ENCODE measurements at regions not wholly inside any gene's neighbourhood (a gene's known extent, or its start where the extent isn't known, plus 50 kb on each side); places are given as distances from the start of the nearest gene placed in this dataset.

GRCh38 chr4:137762591-137762990 lies 230.3 kb upstream of the PCDH18 start:
- TF ChIP-seq, protein P1, sequence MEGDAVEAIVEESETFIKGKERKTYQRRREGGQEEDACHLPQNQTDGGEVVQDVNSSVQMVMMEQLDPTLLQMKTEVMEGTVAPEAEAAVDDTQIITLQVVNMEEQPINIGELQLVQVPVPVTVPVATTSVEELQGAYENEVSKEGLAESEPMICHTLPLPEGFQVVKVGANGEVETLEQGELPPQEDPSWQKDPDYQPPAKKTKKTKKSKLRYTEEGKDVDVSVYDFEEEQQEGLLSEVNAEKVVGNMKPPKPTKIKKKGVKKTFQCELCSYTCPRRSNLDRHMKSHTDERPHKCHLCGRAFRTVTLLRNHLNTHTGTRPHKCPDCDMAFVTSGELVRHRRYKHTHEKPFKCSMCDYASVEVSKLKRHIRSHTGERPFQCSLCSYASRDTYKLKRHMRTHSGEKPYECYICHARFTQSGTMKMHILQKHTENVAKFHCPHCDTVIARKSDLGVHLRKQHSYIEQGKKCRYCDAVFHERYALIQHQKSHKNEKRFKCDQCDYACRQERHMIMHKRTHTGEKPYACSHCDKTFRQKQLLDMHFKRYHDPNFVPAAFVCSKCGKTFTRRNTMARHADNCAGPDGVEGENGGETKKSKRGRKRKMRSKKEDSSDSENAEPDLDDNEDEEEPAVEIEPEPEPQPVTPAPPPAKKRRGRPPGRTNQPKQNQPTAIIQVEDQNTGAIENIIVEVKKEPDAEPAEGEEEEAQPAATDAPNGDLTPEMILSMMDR (conservative IDR thresholded peaks at IDR 0.05; ENCODE audit: low read depth), result no peak
- H3K27ac ChIP-seq, result no peak overlapping the region
- no peak for DNase-seq (ENCODE audit: low spot score)
- ChIA-PET POLR2A (ENCODE audit: low non-redundant PET) (no interaction called here), CTCF (no interaction called here)

DNA sequence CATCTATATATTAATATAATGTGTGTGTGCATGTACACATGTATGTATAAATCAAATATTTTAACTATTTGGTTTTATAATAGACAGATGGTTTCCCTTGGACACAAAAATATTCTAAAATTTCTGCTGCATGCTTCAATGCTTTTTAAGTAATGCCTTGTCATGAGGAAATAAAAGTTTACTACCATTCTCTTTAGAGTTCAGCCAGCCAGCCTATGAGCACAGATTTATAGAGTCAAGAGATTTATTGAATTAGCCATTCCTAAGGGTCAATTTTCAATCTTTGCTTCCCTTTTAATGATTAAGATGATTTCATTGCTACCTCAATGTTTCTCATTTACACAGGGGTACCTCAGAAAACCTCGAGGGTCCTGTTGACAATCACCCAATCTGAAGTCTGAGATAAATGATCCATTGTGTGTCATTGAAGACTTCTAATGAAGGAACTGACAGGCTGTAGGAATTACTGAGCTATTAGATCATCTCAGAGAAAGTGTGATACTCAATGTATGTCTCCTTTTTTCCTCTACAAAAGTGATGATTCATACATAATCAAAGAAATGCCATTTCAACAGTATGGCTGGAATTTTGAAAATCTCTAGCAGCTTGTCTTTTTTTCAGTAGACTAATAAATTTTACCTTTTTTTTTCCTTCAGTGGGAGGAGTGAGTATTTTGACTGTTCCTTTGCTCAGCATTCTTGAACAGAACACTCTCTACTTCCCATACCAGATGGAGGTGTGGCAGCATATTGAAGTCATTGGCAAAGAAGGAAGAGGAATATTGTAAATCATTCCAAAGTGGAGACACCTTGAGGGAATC lies 222.6 kb upstream of the PCDH18 start:
- H3K27ac ChIP-seq, result no peak overlapping the region
- DNase-seq (ENCODE audit: low spot score), result peak; percentile 49
- TF ChIP-seq, protein P1 (conservative IDR thresholded peaks at IDR 0.05; ENCODE audit: low read depth), result no peak
- ChIA-PET POLR2A (ENCODE audit: low non-redundant PET) (no interaction called here), CTCF (no interaction called here)

DNA sequence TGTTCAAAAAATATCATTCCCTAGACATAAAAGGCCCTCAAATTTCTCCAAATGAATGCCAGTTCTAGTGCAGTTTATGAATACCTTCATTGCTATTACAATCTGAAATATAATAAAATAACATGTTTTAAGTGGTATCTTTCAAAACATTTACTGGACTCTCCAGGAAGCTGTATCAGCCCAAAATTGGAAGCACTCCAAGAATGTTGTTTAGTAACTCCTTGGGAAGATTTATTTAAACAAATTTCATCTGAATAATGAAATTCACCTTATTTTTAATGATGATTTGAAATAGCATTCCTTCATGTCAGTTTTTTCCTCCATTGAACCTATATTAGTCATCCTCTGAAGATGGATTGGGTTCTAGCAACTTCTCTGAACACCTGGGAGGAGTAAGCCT lies 217.2 kb upstream of the PCDH18 start:
- POLR2A ChIA-PET (ENCODE audit: low non-redundant PET), result no interaction called here
- TF ChIP-seq, protein P1 (conservative IDR thresholded peaks at IDR 0.05; ENCODE audit: low read depth), result no peak
- CTCF ChIA-PET, result no interaction called here
- DNase-seq (ENCODE audit: low spot score), result no peak
- no peak overlapping the region for H3K27ac ChIP-seq

DNA sequence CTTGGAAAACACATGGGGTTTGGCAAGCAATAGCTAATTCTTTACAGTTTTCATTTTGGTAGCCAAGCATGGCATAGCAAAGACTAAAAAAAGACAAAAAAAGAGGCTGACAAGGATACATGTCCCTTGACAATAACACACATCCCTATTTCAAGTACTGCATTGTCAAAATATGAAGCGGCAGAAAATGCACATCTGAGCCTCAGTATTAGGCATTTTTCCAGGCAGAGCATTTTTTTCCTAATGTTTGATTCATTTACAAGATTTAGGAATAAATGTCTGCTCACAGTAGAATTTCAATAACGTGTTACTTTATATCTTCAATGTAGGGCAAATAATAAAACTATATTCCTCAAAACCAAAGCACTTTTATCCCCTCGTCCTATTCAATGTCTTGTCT lies 216.3 kb upstream of the PCDH18 start:
- TF ChIP-seq, protein P1 (conservative IDR thresholded peaks at IDR 0.05; ENCODE audit: low read depth), result no peak
- CTCF ChIA-PET, result no interaction called here
- POLR2A ChIA-PET (ENCODE audit: low non-redundant PET), result no interaction called here
- DNase-seq (ENCODE audit: low spot score), result no peak
- no peak overlapping the region for H3K27ac ChIP-seq

DNA sequence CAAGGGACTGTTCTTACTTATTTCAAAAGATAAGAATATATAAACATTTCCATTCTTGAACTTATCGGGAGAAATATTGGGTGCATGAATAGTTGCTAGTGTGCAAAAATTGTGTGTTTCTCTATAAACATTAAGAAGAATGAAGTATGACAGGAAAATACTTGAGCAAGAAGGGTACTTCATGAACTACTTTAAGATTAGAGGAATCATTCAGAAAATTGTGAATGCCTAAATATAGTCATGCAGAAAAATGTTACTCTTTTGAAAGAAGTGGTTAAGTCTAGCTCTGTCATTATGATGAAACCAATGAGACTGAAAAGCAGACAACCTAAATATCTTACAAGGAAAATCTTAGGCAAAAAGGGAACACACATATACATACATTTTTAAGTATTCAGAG lies 207.8 kb upstream of the PCDH18 start:
- DNase-seq (ENCODE audit: low spot score), result no peak
- H3K27ac ChIP-seq, result no peak overlapping the region
- TF ChIP-seq, protein P1 (conservative IDR thresholded peaks at IDR 0.05; ENCODE audit: low read depth), result no peak
- CTCF ChIA-PET, result no interaction called here
- POLR2A ChIA-PET (ENCODE audit: low non-redundant PET), result no interaction called here

DNA sequence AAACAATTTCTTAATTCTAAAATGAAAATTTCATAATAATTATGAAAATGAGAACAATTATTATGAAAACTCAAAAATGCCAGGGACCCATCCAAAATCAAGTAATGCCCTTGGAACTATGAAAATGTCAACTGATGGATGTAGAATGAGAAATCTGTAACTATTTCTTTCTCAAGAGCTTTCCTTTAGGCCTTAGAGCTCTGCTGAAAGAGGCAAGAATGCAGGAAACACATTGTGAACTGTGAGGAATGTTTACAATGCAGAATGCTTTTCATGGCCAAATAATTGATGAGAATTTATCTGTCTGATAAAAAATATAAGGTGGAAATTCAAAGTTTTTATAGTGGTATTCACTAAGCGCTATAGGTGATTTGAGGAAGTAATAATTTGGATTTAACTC lies 207.1 kb upstream of the PCDH18 start:
- no peak overlapping the region for H3K27ac ChIP-seq
- TF ChIP-seq, protein P1 (conservative IDR thresholded peaks at IDR 0.05; ENCODE audit: low read depth), result no peak
- POLR2A ChIA-PET (ENCODE audit: low non-redundant PET), result no interaction called here
- CTCF ChIA-PET, result no interaction called here
- no peak for DNase-seq (ENCODE audit: low spot score)
